COLO668 (cell line): ENCODE measurements at regions not wholly inside any gene's neighbourhood (a gene's known extent, or its start where the extent isn't known, plus 50 kb on each side); places are given as distances from the start of the nearest gene placed in this dataset.

Source experiments
- DNase-seq: peaks from one replicate; lab custom pipeline; 2025; ENCODE audit not compliant: unreplicated experiment; lab: John Stamatoyannopoulos, UW

DNA sequence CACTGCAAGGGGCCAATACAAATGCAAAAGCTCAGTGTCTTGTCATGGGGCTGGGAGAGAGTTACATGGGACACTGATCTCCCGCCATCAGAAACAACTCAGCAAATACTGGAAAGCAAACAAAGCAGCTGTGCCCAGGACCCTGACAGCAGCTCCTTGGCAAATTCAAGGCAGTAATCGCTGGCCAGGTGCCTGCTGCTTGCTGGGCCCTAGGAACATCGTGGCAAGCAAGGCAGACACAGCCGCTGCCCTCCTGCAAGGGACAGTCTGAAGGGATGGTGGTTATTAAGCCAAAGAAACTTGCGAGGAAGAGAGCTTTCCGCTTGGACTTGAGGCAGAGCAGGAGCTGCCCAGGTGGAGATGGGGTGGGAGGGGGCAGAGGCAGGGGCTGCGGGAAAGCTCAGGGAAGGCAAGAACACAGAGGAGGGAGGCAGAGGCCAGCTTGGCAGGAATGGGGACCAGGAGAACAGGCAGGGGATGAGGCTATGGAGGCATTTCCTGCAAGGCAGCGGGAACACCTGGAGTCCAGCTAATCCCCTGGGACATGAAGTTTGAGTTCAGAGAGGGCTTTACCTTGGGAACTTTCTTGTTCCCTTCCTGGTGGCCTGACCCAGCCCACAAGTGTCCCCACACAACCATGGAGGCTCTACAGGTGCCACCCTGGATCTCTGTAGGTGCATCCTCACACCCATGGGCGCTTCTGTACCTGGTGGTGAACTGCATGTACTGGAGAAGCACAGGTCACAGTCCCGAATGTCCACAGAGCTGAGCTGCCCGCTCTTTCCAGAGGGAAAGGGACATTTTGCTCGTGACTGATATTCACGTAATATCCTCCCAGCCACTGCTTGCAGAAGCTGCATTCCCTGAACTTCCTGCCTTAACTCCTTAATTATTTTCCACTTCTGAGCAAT lies 78.7 kb upstream of the ATP2B2 start:
- no peak for DNase-seq

GRCh38 chr3:10585945-10586344 lies 80.6 kb upstream of the ATP2B2 start:
- no peak for DNase-seq

DNA sequence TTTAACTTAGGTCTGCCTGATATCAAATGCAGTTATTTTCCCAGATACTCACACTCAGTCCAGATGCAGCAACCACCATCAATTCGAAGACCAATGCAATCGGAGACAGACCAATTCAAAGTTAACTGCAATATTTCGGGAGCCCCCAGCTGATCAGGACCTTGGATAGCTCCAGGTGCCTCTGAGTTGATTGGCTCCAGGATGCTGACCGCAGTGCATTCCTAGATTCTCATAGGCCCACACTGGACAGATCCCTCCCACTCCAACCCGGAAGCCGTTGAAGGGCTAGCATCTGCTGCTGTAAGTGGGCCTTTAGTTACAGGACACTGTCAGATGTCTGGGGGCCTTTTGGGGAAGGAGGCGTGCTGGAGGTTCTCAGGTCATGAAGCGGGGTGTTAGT lies 89.5 kb upstream of the ATP2B2 start:
- DNase-seq: no peak

- no peak for DNase-seq
These were observed 91.5 kb upstream of the ATP2B2 start for GRCh38 chr3:10596746-10597448.

DNA sequence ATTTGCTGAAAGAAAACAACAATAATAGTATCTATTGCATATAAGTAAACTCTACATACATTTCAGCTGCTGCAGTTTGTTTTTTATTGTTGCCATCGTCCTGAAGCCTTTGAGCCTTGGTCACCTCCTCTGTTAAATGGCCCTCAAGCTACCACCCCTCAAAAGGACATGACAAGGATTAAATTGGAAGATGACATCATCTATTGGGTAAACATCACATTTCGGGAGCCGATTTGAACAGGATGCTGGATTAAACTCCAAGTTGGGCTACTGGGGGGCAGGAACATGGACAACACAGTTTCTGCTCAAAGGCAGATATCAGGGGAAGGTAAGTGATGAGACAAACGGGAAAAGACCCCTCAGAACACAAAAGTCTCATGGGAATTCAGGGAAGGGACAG lies 92.3 kb upstream of the ATP2B2 start:
- no peak for DNase-seq

DNA sequence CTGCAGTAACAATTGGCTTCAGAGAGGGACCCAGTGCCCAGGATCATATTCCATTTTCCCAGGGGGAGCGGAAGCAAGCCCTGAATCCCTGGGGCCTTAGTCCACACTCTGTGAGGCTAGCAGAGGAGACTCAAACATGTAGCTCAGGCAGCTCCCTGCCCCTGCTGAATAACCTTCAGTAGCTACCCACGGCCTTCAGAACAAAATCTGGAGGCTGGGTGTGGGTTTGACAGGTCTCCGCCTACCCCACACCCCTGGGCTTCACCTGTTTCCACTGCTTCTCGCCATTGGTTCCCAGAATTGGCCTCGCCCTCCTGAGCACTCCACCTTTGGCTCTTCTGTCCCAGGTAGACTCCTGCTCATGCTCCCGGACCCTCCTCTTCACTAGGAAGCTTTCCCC lies 93.6 kb upstream of the ATP2B2 start:
- DNase-seq: peak; percentile 50

DNA sequence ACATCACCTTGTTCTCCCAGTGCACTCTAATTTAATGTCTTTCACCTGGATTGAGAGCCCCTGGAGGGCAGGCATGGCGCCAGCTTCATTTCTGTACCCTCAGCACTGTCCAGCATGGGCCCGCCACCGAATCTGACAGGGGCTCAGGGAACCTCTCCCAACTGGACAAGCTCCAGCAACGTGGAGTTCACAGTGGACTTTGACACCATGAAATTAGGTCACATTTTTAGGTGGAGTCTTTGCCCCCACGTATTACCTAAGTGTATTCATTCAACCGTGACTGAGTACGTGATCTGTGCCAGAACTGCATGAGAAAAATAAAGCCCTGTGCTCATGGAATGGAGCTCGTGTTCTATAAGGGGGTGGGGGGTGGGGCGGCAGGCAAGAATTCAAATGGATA lies 94.1 kb upstream of the ATP2B2 start:
- peak; percentile 55 for DNase-seq

DNA sequence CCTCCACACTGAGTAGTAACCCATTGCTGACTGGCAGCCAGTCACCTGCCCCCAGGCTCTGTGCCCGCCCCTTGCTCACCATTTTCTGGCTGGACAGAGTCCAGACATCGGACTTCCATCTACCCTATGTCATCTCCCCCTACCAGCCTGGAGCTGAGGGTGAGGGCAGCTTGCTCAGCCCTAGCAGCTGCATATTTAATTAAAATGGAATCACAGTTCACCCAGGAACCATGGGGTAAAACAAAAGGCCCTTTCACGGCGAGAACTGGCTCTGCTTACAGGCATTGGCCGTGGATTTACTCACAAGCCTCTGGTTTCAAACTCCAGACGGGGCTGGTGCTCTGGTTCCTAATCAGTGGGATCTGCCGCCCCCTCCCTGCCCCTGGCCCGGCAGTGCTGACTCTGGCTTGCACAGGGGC lies 94.9 kb upstream of the ATP2B2 start:
- DNase-seq: no peak

GRCh38 chr3:10600726-10601125 lies 95.3 kb upstream of the ATP2B2 start:
- DNase-seq: no peak

- no peak for DNase-seq
These were observed 95.9 kb upstream of the ATP2B2 start for GRCh38 chr3:10601151-10601856.

- no peak for DNase-seq
These were observed 96.5 kb upstream of the ATP2B2 start for GRCh38 chr3:10601857-10602230.

- no peak for DNase-seq
These were observed 96.9 kb upstream of the ATP2B2 start for GRCh38 chr3:10602271-10602670.

- DNase-seq: no peak
These were observed 97.7 kb upstream of the ATP2B2 start for GRCh38 chr3:10602769-10603768.

- DNase-seq: no peak
These were observed 103.7 kb upstream of the ATP2B2 start for GRCh38 chr3:10609134-10609533.

GRCh38 chr3:10614168-10614567 lies 108.8 kb upstream of the ATP2B2 start:
- DNase-seq: peak; percentile 21

DNA sequence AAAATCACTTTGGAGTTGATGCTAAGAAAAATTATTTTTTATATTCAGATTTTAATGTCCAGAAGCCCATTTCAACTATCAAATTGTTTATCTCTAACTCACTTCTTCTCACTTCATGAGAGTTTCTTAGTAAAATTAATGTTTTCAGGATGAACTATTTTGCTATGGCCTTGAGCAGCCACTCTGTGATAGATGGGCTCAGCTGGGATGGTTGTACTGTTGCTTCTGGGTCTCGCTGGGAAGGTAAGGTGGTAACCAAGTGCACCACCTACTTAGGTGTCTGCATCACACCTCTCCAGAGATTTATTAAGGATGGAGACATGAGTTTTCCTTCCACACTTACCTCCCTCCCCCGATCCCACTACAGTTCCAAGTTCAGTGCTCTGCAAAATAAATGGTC lies 110.3 kb upstream of the ATP2B2 start:
- no peak for DNase-seq

DNA sequence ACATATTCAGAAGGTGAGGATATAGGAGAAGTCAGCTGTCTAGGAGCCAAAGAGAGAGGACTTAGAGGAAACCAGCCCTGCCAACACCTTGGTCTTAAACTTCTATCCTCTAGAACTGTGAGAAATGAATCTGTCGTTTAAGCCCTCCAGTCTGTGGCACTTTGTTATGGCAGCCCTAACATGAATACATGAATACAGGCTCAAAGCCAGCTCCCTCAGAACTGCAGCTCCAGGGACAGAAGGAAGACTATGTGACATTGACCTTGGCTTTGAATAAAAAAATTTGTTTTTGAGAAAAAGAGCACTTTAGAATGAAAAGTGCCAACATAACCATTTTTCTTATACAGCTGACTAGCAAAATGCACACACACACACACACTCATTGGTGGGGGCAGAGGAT lies 110.9 kb upstream of the ATP2B2 start:
- DNase-seq: no peak

- DNase-seq: peak; percentile 3
These were observed 114.8 kb upstream of the ATP2B2 start for GRCh38 chr3:10619989-10620832.

- no peak for DNase-seq
These were observed 115.4 kb upstream of the ATP2B2 start for GRCh38 chr3:10620833-10621082.
